Lower lobe of right lung (tissue), 2 donors: ENCODE measurements at regions not wholly inside any gene's neighbourhood (a gene's known extent, or its start where the extent isn't known, plus 50 kb on each side); places are given as distances from the start of the nearest gene placed in this dataset.

Source experiments
- ATAC-seq, 2 donors: fragments of 200-7000 bp; cut with Tn5 transposase; one replicate each; pipeline ENCODE4 v1.9.1; 2020 to 2022; ENCODE audit warnings: mild to moderate bottlenecking in 2 of 2, moderate library complexity in 2 of 2
- DNase-seq: peaks from one replicate; pipeline ENCODE4 v3.0.0-alpha.2; 2020
- H3K27ac ChIP-seq: fragments of 200-600 bp; one replicate; pipeline ENCODE4 v1.8.0; 2022
- H3K27me3 ChIP-seq: fragments of 200-600 bp; one replicate; pipeline ENCODE4 v1.8.0; 2022; ENCODE audit warnings: low read depth
- H3K36me3 ChIP-seq: fragments of 200-600 bp; one replicate; pipeline ENCODE4 v1.8.0; 2022; ENCODE audit warnings: mild to moderate bottlenecking
- H3K4me1 ChIP-seq: fragments of 200-600 bp; one replicate; pipeline ENCODE4 v1.8.0; 2022
- H3K4me3 ChIP-seq: fragments of 200-600 bp; one replicate; pipeline ENCODE4 v1.8.0; 2022; ENCODE audit warnings: mild to moderate bottlenecking
- H3K9me3 ChIP-seq: fragments of 200-600 bp; one replicate; pipeline ENCODE4 v1.8.0; 2022
- CTCF ChIP-seq: fragments of 200-600 bp; IDR thresholded peaks from one replicate; pipeline ENCODE4 v1.8.0; 2022; ENCODE audit warnings: antibody characterized with exemption, mild to moderate bottlenecking
- intact Hi-C: fragments of 100-400 bp; cut with DNase I; formaldehyde crosslinking; loops from one replicate; pipeline ENCODE4 v1.11.0; 2022
- donor health status: DM: no; HTN: yes; CAD: no; lungs with severe emphysema.

- intact Hi-C loops = no loop called here
- no peak for ATAC-seq
- TF ChIP-seq CTCF = no peak
Measured at GRCh38 chr7:46775776-46776175, 806.1 kb downstream of the TNS3 start.

GRCh38 chr7:46775020-46775419 lies 806.9 kb downstream of the TNS3 start:
- no peaks in the 10 kb centered on the region for H3K27me3 ChIP-seq
- peaks cover 8% of the 10 kb centered on the region for H3K9me3 ChIP-seq
- H3K27ac ChIP-seq = no peak overlapping the region
- H3K36me3 ChIP-seq = no peaks in the 10 kb centered on the region
- intact Hi-C loops = no loop called here
- DNase-seq (no peak), ATAC-seq (no peak)
- no peaks in the 10 kb centered on the region for H3K4me1 ChIP-seq
- no peak overlapping the region for H3K4me3 ChIP-seq
- TF ChIP-seq CTCF = no peak

More at GRCh38 chr7:46775776-46776175, 806.1 kb downstream of the TNS3 start:
- no peaks in the 10 kb centered on the region for H3K27me3 ChIP-seq
- H3K4me1 ChIP-seq = no peaks in the 10 kb centered on the region
- H3K4me3 ChIP-seq = no peak overlapping the region
- no peak overlapping the region for H3K27ac ChIP-seq
- peaks cover 8% of the 10 kb centered on the region for H3K9me3 ChIP-seq
- no peaks in the 10 kb centered on the region for H3K36me3 ChIP-seq
- no peak for DNase-seq

DNA sequence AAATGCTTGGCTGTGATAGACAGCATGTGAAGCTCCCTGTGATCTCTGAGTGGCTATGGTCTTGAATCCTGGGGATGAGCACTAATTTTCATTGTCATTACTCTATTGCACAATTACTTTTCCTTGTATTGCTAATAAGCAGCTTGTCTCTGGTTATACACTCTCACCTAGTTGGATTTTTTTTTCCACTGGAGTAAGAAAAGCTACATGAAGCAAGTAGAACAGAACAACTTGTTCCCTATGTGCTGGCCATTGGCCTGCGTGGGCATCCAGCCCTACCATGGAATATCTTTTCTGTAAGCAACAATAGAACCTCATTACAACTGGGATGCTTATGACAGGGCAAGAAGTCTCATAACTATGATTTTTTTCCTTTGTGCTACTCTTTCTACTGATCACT lies 807.4 kb downstream of the TNS3 start:
- ATAC-seq = no peak
- Histone ChIP-seq H3K36me3 (no peaks in the 10 kb centered on the region), H3K27me3 (no peaks in the 10 kb centered on the region), H3K4me1 (no peaks in the 10 kb centered on the region), H3K4me3 (no peak overlapping the region), H3K27ac (no peak overlapping the region), H3K9me3 (peaks cover 4% of the 10 kb centered on the region)
- DNase-seq = no peak
- intact Hi-C loops = no loop called here
- TF ChIP-seq CTCF = no peak

- H3K4me1 ChIP-seq = no peaks in the 10 kb centered on the region
- H3K27ac ChIP-seq = no peak overlapping the region
- DNase-seq (no peak), ATAC-seq (no peak)
- H3K36me3 ChIP-seq = no peaks in the 10 kb centered on the region
- peaks cover 7% of the 10 kb centered on the region for H3K9me3 ChIP-seq
- H3K4me3 ChIP-seq = no peak overlapping the region
- H3K27me3 ChIP-seq = no peaks in the 10 kb centered on the region
- intact Hi-C loops = no loop called here
- TF ChIP-seq CTCF = no peak
Measured at GRCh38 chr7:46772776-46773175, 809.1 kb downstream of the TNS3 start.

DNA sequence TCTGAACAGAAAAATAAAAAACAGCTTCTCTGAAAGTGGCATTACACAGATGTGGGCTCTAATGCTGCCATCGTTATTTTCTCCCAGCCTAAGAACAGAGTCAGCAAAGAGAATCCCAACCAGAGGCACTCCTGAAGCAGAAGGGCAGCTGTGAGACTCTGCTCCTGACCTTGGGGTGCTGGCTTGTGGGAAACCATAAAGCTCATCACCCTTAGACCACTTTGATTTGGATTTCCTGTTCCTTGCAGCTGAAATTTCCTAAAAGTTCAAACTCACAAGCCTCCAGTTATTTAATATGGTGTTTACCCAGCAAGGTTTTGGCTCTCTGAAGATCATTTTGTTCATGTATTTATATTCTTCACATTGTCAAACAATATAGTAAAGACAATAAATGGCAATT lies 814.8 kb downstream of the TNS3 start:
- H3K27ac ChIP-seq = no peak overlapping the region
- intact Hi-C loops = no loop called here
- no peak for TF ChIP-seq CTCF

More for the DNA sequence above, 814.8 kb downstream of the TNS3 start:
- no peak overlapping the region for H3K4me3 ChIP-seq
- ATAC-seq = no peak
- H3K4me1 ChIP-seq = no peaks in the 10 kb centered on the region
- DNase-seq = no peak
- H3K9me3 ChIP-seq = peaks cover 7% of the 10 kb centered on the region
- no peaks in the 10 kb centered on the region for H3K27me3 ChIP-seq
- no peaks in the 10 kb centered on the region for H3K36me3 ChIP-seq
